Activated CD4-positive, alpha-beta T cell treated with anti-CD3 and anti-CD28 coated beads, Interleukin-10, Interleukin-2, amounts not matched to agents 100 ng/mL and 50 ng/mL, durations not matched to agents 16 hours and 8 hours (primary cell): ENCODE measurements at regions not wholly inside any gene's neighbourhood (a gene's known extent, or its start where the extent isn't known, plus 50 kb on each side); places are given as distances from the start of the nearest gene placed in this dataset.

Experiments
- DNase-seq: peaks from one replicate; pipeline ENCODE4 v3.0.0-alpha.2; 2020

DNA sequence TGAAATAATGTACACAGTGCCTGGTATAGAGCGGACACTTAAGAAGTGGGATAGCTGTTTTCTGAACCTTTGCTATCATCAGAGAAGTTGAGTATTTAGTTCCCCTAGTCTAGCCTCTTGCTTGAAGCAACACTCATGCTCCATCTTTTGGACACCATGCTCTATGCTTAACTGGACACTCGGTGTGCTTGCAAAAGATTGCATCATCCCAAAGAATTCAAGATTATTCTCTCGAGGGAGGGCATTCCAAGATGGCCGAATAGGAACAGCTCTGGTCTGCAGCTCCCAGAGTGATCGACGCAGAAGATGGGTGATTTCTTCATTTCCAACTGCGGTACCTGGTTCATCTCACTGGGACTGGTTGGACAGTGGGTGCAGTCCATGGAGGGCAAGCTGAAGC, 143.9 kb upstream of the FSHR start:
- DNase-seq: no peak

DNA sequence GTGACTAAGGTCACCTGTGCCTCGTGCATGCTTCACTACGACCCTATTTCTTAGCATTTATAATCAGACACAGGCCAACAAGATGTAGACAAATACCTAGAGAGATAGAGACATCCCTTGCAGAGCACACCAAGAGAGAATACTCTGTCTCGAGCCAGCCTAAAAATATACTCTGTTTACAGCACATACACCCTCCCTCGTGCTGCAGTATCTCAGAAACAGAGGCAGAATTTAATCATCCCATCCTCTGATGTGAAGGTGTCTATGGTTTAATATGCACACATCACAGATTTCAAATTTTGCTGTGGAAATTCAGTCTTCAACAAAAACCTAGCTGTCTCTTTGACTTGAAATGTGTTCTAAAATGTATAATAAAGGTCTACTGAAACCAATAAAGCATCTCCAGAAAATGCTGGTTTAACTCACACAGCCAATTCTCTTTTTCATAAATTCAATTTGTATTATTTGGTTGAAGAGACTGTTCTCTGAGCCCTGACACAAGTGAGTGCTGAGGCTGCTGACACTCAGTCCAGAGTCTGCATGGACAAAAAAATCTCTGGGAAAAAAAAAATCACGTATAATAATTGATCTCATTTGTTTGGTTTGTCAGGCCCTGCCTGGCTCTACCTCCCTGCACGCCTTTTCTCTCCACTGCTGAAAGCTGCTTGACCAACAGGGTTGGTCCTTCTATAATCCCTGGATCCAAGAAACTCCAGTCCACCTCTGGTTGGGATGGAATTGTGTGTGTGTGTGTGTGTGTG, 142.0 kb upstream of the FSHR start:
- no peak for DNase-seq

DNA sequence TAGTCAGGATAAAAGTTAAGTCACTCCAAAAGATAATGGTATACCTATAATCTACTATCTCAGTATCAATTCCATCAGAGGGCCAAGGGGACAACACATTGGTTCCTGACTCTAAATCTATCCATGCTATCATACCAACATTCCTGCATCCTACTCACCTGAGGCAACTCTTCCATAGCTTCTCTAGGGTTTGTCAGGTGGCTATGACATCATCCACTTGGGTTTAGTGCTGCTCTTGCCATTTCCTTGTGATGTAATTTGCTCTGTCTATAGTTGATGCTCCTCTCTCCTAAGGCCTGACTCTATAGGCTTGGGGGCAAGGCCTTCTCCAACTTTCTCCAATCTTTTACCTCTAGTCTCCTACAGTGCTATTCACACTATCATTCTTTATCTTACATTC, 139.9 kb upstream of the FSHR start:
- no peak for DNase-seq

DNA sequence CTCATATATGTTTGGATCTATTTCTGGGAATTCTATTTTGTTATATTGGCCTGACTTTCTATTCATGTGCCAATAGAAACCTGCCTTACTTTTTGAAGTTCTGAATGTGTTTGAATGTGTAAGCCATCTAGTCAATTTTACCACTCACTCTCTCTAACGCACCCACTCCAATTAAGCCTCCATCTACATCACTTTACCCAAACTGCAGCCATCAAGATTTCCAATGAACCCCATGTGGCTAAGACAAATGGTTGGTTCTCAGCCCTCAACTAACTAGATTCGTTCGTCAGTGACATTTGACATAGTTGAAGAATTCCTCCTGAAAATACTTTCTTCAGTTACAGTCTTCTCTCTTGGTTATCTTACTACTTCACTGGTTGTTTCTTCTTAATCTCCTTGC, 137.3 kb upstream of the FSHR start:
- no peak for DNase-seq

DNA sequence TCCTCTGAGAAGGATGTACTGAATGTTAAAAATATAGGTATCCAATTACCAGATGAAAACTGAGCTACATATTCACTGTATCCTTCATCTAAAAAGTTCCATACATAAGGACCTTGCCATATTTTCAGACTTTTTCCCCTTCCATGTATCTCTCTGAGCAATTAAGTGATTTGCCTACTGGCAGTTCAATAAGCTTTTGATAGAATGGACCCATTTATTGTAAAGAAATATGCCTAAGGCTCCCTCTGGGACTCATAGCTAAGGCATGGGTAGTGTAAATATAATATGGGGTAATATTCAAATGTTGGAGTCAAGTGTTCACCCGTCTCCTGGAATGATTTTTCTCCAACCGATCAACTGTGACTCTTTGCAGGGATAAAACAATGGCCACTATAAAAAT, 135.4 kb upstream of the FSHR start:
- no peak for DNase-seq

DNA sequence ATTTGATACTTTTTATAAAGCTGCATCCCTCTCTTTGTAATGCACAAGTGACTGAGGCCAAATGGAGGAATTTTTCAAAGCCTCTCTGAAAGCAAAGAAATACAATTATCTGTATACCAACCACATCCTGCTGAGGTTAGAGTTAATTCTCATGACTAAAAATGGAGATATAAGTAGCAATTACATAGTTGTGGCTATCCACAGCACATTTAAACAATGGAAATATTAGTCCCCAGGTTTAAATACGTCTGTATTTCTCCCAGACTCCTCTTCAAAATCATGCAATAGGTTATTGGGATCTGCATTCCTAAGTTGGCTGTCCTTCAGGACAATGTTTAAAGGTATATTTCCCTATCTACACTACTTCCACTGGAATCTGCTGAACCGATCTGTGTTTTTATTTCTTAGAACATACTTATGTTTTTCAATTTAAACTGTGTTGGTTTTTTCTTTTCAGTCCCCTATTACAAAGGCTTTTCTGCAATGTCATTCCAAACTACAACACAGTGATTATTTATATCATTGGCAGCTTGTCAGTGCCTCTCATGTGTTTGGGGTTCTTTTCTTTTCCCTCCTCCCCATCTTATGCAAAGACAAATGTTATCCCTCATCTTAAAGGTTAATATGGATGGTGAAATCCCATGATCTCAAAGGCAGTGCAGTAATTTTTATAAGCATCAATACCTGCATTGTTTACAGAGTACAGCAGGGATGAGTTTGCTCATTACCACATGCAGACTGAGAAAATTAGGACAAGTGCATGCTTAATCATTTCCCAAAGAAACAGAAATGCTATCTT, 134.8 kb upstream of the FSHR start:
- no peak for DNase-seq

DNA sequence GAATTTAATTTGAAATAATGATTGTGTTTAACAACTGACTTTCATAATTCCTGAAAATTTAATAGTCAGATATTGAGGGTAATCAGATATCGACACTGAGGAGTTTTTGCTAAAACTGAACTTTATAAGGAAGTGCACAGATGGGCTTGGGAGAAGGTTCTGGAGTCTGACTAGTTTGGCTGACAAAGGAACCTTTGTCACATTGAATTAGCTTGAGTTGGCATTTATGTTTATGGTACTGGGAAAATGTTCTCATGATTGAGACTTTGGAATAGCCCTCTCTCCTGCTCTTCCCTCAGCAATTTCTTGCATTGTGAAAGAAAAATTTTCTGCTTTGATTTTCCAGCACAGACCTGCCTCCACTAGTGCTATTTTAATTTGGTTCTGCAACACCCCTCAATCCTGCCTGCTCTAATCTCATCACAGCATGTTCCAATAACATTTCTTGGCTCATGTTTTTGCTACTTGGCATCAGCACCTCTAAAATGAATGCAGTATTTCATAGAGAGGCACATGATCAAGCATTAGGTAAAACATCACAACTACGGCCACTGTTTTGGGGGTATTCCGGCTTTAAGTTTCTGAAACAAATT, 133.9 kb upstream of the FSHR start:
- DNase-seq: no peak

DNA sequence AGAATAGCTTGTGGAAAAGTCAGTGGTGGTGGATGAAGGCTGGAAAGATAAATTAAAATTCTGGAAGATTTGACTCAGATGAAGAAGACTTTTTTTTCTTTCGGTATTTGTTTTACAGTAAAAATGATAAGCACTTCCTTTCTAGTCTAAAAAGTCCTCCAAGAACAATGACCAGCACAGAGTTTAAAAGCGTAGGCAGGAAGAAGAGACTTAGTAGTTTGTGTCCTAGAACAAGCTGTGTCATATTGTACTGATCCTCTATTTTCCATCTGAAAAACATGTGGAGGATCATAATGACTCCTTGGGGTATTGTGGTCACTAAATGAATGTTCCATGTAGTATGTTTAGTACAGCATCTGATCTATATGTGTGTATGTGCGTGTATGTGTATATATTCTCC, 132.4 kb upstream of the FSHR start:
- DNase-seq: no peak

DNA sequence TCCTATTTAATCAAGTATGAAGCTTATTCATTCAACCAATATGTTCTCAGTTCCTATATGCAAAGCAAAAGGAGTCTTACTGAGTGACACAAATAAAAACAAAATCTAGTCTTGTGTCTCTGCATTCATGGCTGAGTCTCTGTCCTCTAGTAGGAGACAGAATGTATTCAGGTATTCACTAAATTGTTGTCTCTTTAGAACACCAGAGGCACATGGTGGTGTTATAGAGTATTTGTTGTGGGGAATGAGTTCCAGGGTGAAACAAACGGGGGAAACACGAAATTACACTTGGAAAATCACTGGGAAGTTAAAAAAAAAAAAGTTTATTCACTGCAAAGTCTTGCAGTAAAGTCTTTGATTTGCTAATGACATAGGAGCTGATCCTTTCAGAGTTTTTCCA, 131.7 kb upstream of the FSHR start:
- no peak for DNase-seq

DNA sequence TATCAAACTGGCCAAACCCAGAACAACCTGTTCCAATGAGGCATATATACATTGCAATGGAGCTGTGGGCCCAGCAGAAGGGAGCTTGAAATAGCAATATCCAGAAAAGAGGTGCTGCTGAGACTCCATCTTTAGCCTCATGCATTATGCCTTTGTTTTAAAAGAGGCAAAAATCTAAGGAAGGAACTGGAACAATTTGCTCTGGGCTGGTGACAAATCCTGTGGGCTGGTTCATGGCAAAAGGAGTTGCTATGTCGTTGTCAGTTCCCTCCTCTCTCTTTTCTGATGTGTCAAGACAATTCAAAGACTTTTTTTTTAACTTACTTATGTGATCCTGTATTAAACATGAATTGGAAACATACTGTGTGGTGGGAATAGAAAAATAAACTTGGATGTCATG, 124.2 kb upstream of the FSHR start:
- DNase-seq: no peak

DNA sequence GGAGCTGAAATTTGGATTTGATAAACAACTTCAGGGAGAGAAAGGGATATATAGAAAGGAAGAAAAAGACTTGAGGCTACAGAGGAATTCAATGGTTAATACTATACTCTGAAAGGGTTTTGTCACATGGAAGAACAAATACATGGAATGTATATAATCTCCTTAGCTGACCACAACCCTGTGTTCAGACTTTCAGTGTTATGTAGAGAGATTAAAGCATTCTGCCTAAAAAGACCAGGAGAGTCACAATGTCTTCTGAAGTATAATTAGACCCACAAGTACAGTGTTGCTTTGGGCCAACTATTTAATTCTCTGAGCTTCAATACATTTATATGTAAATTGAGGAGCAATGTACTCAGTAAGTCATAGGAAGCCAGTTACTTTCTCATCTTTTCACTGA, 123.8 kb upstream of the FSHR start:
- DNase-seq: no peak

DNA sequence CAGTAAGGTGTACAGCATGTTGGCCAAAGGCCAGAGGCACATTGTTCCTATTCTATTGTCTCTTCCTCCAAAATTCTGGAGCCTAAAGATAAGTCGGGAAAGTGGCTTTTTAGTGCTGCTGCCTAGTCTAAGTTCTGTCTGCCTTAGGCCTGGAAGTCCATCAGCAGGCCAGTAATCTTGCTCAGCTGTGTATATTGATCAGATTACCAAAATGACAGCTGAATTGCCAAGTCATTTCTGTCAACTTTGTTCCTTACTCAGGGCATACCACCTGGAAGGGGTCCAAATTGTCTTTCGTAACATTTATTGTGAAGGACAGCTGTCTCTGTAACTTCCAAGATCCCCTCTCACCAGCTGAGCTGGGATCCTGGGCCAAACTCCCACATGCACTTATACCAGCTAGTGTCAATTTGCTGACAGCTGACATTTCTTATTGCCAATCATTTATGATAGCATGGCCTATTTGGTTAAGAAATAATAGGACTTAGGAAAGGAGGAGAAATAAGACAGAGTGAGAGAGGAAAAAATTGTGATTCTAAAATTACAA, 116.8 kb upstream of the FSHR start:
- DNase-seq: no peak

DNA sequence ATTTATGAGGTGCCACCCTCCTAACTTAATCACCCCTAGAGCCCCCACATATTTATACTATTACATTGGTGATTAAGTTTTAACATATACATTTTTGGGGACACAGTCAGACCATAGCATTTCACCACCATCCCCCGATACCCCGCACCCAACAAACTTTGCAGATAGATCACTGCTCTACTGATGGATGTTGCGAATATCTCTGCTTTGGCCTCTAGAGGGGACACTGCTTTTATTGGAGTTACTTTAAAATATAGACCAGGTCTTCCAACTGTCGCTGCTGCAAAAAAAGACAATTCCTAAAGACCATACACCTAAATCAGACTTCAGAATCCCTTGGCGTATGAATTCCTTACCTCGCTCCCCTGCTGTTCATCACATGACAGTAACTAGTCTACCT, 115.8 kb upstream of the FSHR start:
- DNase-seq: no peak

DNA sequence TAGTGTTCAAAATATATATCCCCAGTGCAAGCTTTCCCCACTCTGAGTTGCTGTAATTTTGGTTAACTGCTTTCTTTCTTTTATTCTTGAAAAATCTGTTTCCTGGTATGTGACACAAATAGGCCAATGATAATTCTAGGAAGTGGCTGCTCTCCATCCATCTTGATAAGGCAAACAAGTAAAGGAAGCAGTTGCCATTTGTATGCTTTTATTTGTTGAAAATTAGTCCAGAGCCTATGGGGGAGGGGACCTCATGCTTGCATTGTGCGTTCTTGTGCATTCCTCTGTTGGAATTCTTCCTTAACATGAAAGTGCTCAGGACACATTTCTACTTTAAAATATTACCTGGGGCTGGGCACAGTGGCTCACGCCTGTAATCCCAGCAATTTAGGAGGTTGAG, 111.2 kb upstream of the FSHR start:
- no peak for DNase-seq

DNA sequence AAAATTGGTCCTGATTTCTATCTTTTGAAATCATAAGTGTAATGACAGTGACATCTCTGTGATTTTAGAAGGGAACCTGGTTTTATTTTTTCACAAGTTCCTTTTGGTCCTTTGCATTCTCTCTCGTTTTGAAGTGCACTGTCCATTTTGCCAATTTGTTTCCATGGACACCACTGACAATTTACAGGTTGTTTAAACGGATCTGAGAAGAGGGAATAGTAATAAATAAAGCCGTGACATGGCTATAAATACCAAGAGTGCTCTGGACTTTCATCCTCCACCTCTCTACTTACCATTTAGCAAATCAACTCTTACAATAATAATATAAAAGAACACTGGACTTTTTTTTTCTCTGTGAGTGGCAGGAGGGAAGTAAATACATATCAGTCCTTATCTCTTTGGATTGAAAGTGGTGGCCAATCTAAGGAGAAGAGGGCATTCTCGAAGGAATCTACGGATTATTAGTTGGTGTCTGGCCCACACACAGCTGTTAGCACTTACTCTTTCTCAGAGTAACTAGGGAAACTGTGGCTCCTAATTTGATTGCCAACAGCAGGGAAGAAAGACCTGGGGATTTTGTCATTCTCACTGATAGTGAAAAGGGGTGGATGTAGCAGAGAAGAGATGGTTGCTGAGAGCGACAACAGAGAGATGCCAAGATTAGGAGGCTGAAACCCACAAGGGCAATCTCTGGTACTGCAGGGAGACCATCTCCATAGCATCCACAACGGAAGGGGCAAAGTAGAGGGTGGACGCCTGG, 108.7 kb upstream of the FSHR start:
- DNase-seq: no peak

DNA sequence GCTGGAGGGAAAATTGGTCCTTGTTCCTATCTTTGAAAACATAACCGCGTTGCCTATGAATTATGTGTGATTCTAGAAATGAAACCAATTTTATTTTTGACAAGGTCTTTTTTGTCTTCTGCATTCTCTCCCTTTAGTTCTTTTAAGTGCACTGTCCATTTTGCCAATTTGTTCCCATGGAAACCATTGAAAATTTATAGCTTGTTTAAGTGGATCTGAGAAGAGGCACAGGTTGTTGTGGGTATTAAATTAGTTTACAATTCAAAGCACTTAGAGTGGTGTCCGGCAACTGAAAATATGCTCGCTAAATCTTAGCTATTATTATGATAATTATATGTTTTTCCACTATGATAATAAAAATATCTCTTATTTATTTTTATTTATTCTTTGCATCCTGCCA, 107.5 kb upstream of the FSHR start:
- DNase-seq: no peak

DNA sequence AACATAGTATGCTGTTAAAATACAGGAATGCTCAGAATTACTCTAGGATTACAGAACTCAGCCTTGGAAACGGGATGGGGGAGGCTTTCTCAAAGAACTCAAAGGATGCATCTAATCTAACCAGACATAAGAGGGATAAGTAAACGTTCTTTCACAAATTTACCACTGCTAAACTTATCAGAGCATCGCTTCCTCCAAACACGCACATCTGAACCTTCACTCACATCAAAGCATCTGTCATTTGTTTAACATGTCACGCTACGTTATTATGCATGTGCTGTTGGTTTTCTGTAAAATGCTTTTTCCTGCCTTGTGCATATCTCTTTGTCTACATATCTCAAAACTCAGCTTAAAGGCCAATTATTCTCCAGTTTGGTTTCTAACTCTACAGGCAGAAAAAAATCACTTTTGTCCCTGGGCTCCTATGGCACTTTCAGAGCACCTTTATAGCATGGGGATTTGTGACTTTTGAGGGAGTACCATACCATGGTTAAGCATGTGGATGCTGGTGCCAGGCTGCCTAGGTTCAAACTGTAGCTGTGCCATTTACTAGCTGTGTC, 106.7 kb upstream of the FSHR start:
- DNase-seq: no peak

DNA sequence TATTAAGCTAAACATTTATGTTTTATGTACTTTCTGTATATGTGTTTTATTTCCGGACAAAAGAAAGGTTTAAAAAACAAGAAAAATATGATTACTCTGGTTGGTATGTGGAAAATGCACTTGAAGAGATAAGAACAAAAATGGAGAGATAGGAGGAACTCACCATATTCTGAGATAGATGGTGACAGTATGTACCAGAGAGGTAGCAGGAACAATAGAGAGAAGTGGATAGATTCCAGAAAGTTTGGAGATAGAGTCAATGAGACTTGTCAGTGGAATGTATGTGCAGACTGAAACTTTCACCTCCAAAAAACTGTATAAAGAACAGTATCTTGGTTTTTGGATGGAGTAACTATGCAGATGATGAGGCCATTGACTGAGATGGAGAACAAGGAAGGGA, 105.6 kb upstream of the FSHR start:
- DNase-seq: no peak

DNA sequence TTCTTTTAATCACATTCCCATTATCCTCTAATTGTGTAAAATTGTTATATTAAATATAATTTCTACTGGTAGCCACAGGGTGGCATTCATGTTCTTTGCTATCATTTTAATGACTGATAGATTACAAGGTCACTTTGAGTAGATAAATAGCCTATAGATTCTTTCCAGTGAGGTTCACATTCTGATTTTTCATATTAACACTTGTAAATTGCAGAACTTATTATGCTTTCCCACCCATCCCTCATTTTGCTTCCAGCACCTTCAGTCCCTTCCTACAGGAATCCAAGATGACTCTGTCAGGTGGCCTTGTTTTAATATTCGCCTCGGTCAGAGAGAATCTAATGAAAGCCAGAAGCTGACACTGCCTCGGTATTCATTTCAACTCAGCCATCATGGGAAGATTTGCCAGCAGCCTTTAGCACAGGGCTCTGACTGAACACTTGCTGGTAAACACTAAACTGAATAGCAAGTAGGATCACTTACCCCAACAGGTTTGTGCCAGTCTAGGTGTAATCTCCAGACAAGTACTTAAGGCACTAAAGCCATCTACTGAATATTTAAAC, 101.2 kb upstream of the FSHR start:
- DNase-seq: no peak

DNA sequence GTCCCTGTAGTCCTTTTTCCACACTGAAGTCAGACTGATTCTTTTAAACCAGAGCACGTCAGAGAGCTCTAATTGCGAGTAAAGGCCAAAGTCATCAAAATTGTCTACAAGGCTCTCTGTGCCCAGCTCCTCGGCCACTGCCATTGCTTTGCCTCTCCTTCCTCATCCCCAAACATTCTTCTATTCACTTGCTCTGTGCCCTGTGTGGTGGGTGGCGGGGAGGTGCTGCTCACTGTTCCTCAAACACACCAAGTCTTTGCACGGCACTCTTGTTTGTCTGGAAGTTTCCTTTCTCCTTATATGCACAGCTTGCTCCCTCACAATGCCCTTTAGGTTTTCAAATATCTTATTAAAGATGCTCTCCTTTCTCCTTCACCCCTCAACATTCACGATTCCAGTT, 100.1 kb upstream of the FSHR start:
- DNase-seq: no peak

DNA sequence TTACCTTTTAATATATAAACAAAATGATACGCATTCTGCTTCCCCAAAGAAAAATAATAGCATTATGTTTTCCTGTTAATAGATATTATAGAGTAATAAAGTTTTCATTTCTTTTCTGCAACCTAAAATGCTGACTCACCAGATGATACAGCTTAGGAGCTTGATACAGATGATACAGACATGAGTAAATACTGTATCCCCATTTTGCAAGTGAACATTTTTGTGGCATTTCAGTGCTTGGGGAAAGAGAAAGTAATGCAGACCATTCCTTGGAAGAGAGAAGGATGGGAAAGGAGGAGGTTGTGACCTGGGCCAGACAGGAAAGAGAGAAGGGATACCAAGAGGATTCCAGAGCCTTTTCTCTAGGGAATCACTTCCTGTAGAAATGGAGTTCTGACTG, 97.5 kb upstream of the FSHR start:
- DNase-seq: no peak

DNA sequence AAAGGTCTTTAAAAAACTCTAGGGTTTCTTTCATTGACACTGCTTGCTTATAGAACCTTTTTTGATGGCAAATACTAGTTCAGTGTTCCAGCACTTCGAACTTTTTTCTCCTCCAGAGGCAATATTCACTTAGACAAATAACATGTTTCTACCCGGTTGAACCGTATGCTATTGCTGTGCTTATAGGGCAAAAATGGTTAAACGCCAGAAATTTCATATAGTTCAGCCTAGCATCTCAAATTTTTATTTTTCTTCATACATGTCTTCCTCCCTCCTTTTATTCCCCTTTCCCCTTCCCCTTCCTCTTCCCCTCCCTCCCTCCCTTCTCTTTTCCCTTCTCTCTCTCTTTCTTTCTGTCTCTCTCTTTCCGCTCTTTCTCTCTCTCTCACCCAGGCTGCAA, 96.9 kb upstream of the FSHR start:
- DNase-seq: no peak

DNA sequence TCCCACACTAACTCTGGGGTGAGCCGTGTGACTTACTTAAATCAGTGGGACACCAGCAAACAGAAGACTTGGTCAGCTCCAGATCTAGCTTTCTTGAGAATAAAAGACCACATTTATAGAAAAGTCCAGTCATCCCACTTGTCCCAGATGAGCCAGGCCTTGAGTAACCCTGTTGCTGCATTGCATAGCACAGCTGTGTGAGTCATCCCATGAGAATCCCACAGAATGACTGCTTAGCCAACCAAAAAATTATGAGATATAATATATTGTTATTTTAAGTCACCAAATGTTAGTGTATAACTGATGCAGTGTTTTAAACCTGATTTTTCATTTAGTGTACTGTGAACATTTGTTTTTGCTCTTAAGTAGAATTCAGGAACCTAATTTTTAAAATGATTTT, 94.2 kb upstream of the FSHR start:
- DNase-seq: no peak
